Mesendoderm (in vitro differentiated cells): ENCODE measurements at regions not wholly inside any gene's neighbourhood (a gene's known extent, or its start where the extent isn't known, plus 50 kb on each side); places are given as distances from the start of the nearest gene placed in this dataset.

ENCODE experiments used
- DNase-seq: peaks from one replicate; pipeline ENCODE4 v3.0.0; 2013
- H2AK5ac ChIP-seq: 2 replicates; pipeline ENCODE4 v1.6.1; 2013; ENCODE audit warnings: low read length, inconsistent platforms
- H2BK120ac ChIP-seq: 2 replicates; pipeline ENCODE4 v1.6.1; 2013; ENCODE audit warnings: low read depth, mild to moderate bottlenecking, low read length, moderate library complexity, mixed read lengths
- H2BK15ac ChIP-seq: replicated peaks from 2 replicates; pipeline ENCODE4 v1.6.1; 2013; ENCODE audit warnings: low read depth, mild to moderate bottlenecking, moderate library complexity
- H2BK5ac ChIP-seq: 2 replicates; pipeline ENCODE4 v1.6.1; 2013; ENCODE audit warnings: low read length, inconsistent platforms
- H3K18ac ChIP-seq: 2 replicates; pipeline ENCODE4 v1.6.1; 2013; ENCODE audit warnings: mild to moderate bottlenecking, low read length, mixed read lengths
- H3K23ac ChIP-seq: one replicate; pipeline ENCODE4 v1.6.1; 2013; ENCODE audit warnings: low read length
- H3K27ac ChIP-seq: 2 replicates; pipeline ENCODE4 v1.5.1; 2013; ENCODE audit warnings: low read depth, mild to moderate bottlenecking, inconsistent platforms, low read length, moderate library complexity
- H3K27me3 ChIP-seq: 2 replicates; pipeline ENCODE4 v1.6.1; 2013; ENCODE audit warnings: low read length, control low read depth, mild to moderate bottlenecking, inconsistent platforms; ENCODE audit not compliant: insufficient read depth, poor library complexity
- H3K36me3 ChIP-seq: 2 replicates; pipeline ENCODE4 v1.6.1; 2013; ENCODE audit warnings: low read length, inconsistent platforms; ENCODE audit not compliant: control insufficient read depth, insufficient read depth
- H3K4ac ChIP-seq: one replicate; pipeline ENCODE4 v1.6.1; 2013; ENCODE audit warnings: low read depth, mild to moderate bottlenecking, low read length, moderate library complexity
- H3K4me1 ChIP-seq: 2 replicates; pipeline ENCODE4 v1.6.1; 2013; ENCODE audit warnings: low read depth, low read length, inconsistent platforms; ENCODE audit not compliant: control insufficient read depth
- H3K4me2 ChIP-seq: 2 replicates; pipeline ENCODE4 v1.6.1; 2013; ENCODE audit warnings: low read length
- H3K4me3 ChIP-seq: 2 replicates; pipeline ENCODE4 v1.5.1; 2013; ENCODE audit warnings: mild to moderate bottlenecking, low read length
- H3K56ac ChIP-seq: one replicate; pipeline ENCODE4 v1.6.1; 2013; ENCODE audit warnings: low read length
- H3K79me1 ChIP-seq: 2 replicates; pipeline ENCODE4 v1.6.1; 2013; ENCODE audit warnings: low read length, inconsistent platforms
- H3K79me2 ChIP-seq: 2 replicates; pipeline ENCODE4 v1.6.1; 2013; ENCODE audit warnings: mild to moderate bottlenecking, low read length; ENCODE audit not compliant: control insufficient read depth, insufficient read depth
- H3K9ac ChIP-seq: 2 replicates; pipeline ENCODE4 v1.6.1; 2013; ENCODE audit warnings: low read length, inconsistent platforms
- H4K5ac ChIP-seq: one replicate; pipeline ENCODE4 v1.6.1; 2013; ENCODE audit warnings: low read length
- H4K8ac ChIP-seq: one replicate; pipeline ENCODE4 v1.6.1; 2013; ENCODE audit warnings: low read depth, mild to moderate bottlenecking, control low read depth, low read length, moderate library complexity
- WGBS: extraction: QIAGEN DNeasy Blood & Tissue Kit; methylation state at CpG from one replicate; pipeline ENCODE4 v1.1.7; 2013; ENCODE audit warnings: low lambda C conversion rate, missing lambda C conversion rate; ENCODE audit not compliant: insufficient coverage; ENCODE audit errors: extremely low coverage; 5-methylcytosine and 5-hydroxymethylcytosine counted together

- H2AK5ac ChIP-seq: no peak overlapping the region
- H3K27me3 ChIP-seq: no peaks in the 10 kb centered on the region
- no peak overlapping the region for H4K5ac ChIP-seq
- no peak overlapping the region for H3K27ac ChIP-seq
- no peak overlapping the region for H3K4ac ChIP-seq
- no peaks in the 10 kb centered on the region for H3K79me2 ChIP-seq
- no peak overlapping the region for H2BK15ac ChIP-seq
- H3K4me1 ChIP-seq: peaks cover 1% of the 10 kb centered on the region
- no peak overlapping the region for H4K8ac ChIP-seq
- no peak overlapping the region for H3K4me3 ChIP-seq
- 100% methylated on average over 2 of the region's 2 CpGs for WGBS
- no peak overlapping the region for H3K9ac ChIP-seq
- H3K18ac ChIP-seq: no peak overlapping the region
- H3K79me1 ChIP-seq: no peaks in the 10 kb centered on the region
- no peak overlapping the region for H3K23ac ChIP-seq
- no peak overlapping the region for H2BK5ac ChIP-seq
- no peaks in the 10 kb centered on the region for H3K36me3 ChIP-seq
- no peak overlapping the region for H2BK120ac ChIP-seq
- no peak overlapping the region for H3K56ac ChIP-seq
- H3K4me2 ChIP-seq: no peak overlapping the region
- DNase-seq: no peak
These were observed 1309.7 kb downstream of the ROBO2 start for GRCh38 chr3:78349571-78349970.

GRCh38 chr3:78351334-78351733 is 1311.4 kb downstream of the ROBO2 start:
- no peaks in the 10 kb centered on the region for H3K79me2 ChIP-seq
- WGBS: no CpG with 5 or more reads among the region's 3 CpGs
- DNase-seq: no peak

GRCh38 chr3:78353231-78353630 is 1313.3 kb downstream of the ROBO2 start:
- peak; percentile 76 for DNase-seq
- H3K36me3 ChIP-seq: no peaks in the 10 kb centered on the region

More at GRCh38 chr3:78351334-78351733, 1311.4 kb downstream of the ROBO2 start:
- no peak overlapping the region for H3K56ac ChIP-seq
- H2BK15ac ChIP-seq: no peak overlapping the region
- H3K4me2 ChIP-seq: no peak overlapping the region
- no peaks in the 10 kb centered on the region for H3K36me3 ChIP-seq
- H3K4me1 ChIP-seq: no peaks in the 10 kb centered on the region
- no peak overlapping the region for H2BK120ac ChIP-seq
- H3K27ac ChIP-seq: no peak overlapping the region
- H3K9ac ChIP-seq: no peak overlapping the region
- no peak overlapping the region for H2BK5ac ChIP-seq
- H2AK5ac ChIP-seq: no peak overlapping the region
- no peaks in the 10 kb centered on the region for H3K27me3 ChIP-seq
- H4K5ac ChIP-seq: no peak overlapping the region
- no peak overlapping the region for H3K18ac ChIP-seq
- H3K23ac ChIP-seq: no peak overlapping the region
- no peak overlapping the region for H4K8ac ChIP-seq
- H3K79me1 ChIP-seq: no peaks in the 10 kb centered on the region
- no peak overlapping the region for H3K4me3 ChIP-seq
- no peak overlapping the region for H3K4ac ChIP-seq

GRCh38 chr3:78360849-78361248 is 1321.0 kb downstream of the ROBO2 start:
- Histone ChIP-seq H3K27me3 (no peaks in the 10 kb centered on the region), H2BK120ac (no peak overlapping the region)

More at GRCh38 chr3:78353231-78353630, 1313.3 kb downstream of the ROBO2 start:
- no peaks in the 10 kb centered on the region for H3K27me3 ChIP-seq
- H3K56ac ChIP-seq: no peak overlapping the region
- peak overlapping the region; percentile 62 for H3K27ac ChIP-seq
- no peak overlapping the region for H3K4ac ChIP-seq
- no peak overlapping the region for H3K18ac ChIP-seq
- H2BK15ac ChIP-seq: no peak overlapping the region
- no peak overlapping the region for H4K5ac ChIP-seq
- no peaks in the 10 kb centered on the region for H3K79me1 ChIP-seq
- no peak overlapping the region for H3K4me3 ChIP-seq
- no peak overlapping the region for H3K23ac ChIP-seq
- no peak overlapping the region for H2AK5ac ChIP-seq
- H4K8ac ChIP-seq: no peak overlapping the region
- H2BK120ac ChIP-seq: no peak overlapping the region
- H3K4me1 ChIP-seq: no peaks in the 10 kb centered on the region
- H3K4me2 ChIP-seq: no peak overlapping the region
- no peak overlapping the region for H2BK5ac ChIP-seq
- no CpG with 5 or more reads among the region's 3 CpGs for WGBS
- no peak overlapping the region for H3K9ac ChIP-seq
- H3K79me2 ChIP-seq: no peaks in the 10 kb centered on the region

GRCh38 chr3:78368636-78369345 is 1328.9 kb downstream of the ROBO2 start:
- Histone ChIP-seq H2BK120ac (no peak overlapping the region), H2AK5ac (no peak overlapping the region), H3K27me3 (no peaks in the 10 kb centered on the region), H3K56ac (no peak overlapping the region), H3K4me1 (no peaks in the 10 kb centered on the region), H4K5ac (no peak overlapping the region), H3K23ac (no peak overlapping the region), H3K9ac (no peak overlapping the region), H3K18ac (no peak overlapping the region), H3K4ac (no peak overlapping the region), H4K8ac (no peak overlapping the region), H3K36me3 (no peaks in the 10 kb centered on the region), H2BK15ac (no peak overlapping the region), H2BK5ac (no peak overlapping the region), H3K4me2 (no peak overlapping the region), H3K27ac (no peak overlapping the region), H3K79me2 (no peaks in the 10 kb centered on the region), H3K79me1 (no peaks in the 10 kb centered on the region), H3K4me3 (no peak overlapping the region)
- DNase-seq: no peak
- WGBS: no CpG with 5 or more reads among the region's 8 CpGs

More at GRCh38 chr3:78360849-78361248, 1321.0 kb downstream of the ROBO2 start:
- Histone ChIP-seq H3K9ac (no peak overlapping the region), H3K27ac (no peak overlapping the region), H3K18ac (no peak overlapping the region), H3K4ac (no peak overlapping the region), H3K4me3 (no peak overlapping the region), H2BK15ac (no peak overlapping the region), H4K5ac (no peak overlapping the region), H3K23ac (no peak overlapping the region), H3K4me1 (no peaks in the 10 kb centered on the region), H2AK5ac (no peak overlapping the region), H3K4me2 (no peak overlapping the region), H3K79me1 (no peaks in the 10 kb centered on the region), H3K56ac (no peak overlapping the region), H3K79me2 (no peaks in the 10 kb centered on the region), H3K36me3 (no peaks in the 10 kb centered on the region), H4K8ac (no peak overlapping the region), H2BK5ac (no peak overlapping the region)
- no peak for DNase-seq
- WGBS: no CpG with 5 or more reads among the region's 4 CpGs

- WGBS: no CpG with 5 or more reads among the region's 1 CpG
- Histone ChIP-seq H2BK15ac (no peak overlapping the region), H3K4me2 (no peak overlapping the region), H2BK120ac (no peak overlapping the region), H2AK5ac (no peak overlapping the region), H3K56ac (no peak overlapping the region), H3K9ac (no peak overlapping the region), H3K18ac (no peak overlapping the region), H3K4me3 (no peak overlapping the region), H3K79me2 (no peaks in the 10 kb centered on the region), H3K23ac (no peak overlapping the region), H3K4me1 (no peaks in the 10 kb centered on the region), H3K27ac (no peak overlapping the region), H3K36me3 (no peaks in the 10 kb centered on the region), H3K79me1 (no peaks in the 10 kb centered on the region), H3K27me3 (no peaks in the 10 kb centered on the region), H2BK5ac (no peak overlapping the region), H4K5ac (no peak overlapping the region), H4K8ac (no peak overlapping the region), H3K4ac (no peak overlapping the region)
- peak; percentile 27 for DNase-seq
These were observed 1350.3 kb downstream of the ROBO2 start for GRCh38 chr3:78390221-78390620.
